ENCODE measurements at regions not wholly inside any gene's neighbourhood (a gene's known extent, or its start where the extent isn't known, plus 50 kb on each side); places are given as distances from the start of the nearest gene placed in this dataset.

DNA sequence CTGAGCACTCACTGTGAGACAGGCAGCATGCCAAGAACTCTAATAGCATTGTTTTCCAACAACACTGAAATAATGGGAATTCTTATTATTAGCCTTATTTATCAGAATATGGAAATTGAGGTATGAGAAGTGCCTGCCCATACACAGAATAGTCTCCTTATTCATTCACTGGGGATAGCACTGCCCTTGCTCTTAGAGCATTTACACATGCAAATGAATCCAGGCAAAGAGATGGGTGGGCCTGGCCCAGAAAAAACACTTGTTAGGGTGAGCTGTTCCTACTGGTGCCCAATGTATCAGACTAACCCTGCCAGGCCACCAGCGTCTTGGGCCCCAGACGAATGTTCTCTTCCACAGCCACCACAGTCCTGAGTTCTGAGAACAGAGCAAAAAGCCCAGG, 112.9 kb downstream of the TUBA3C start:
- no peak overlapping the region for H3K27ac ChIP-seq (ENCODE audit: insufficient read length, low read depth, low read length)
- DNase-seq: no peak
- H3K27me3 ChIP-seq (ENCODE audit: insufficient read depth, low read length): no peaks in the 10 kb centered on the region
- H3K56ac ChIP-seq (ENCODE audit: insufficient read length, low read depth, low read length): no peak overlapping the region
- no peak overlapping the region for H3K14ac ChIP-seq (ENCODE audit: insufficient read depth, low read length)
- H2BK20ac ChIP-seq (ENCODE audit: low read depth, low read length, poor library complexity, severe bottlenecking): no peak overlapping the region
- TF ChIP-seq, protein P1, sequence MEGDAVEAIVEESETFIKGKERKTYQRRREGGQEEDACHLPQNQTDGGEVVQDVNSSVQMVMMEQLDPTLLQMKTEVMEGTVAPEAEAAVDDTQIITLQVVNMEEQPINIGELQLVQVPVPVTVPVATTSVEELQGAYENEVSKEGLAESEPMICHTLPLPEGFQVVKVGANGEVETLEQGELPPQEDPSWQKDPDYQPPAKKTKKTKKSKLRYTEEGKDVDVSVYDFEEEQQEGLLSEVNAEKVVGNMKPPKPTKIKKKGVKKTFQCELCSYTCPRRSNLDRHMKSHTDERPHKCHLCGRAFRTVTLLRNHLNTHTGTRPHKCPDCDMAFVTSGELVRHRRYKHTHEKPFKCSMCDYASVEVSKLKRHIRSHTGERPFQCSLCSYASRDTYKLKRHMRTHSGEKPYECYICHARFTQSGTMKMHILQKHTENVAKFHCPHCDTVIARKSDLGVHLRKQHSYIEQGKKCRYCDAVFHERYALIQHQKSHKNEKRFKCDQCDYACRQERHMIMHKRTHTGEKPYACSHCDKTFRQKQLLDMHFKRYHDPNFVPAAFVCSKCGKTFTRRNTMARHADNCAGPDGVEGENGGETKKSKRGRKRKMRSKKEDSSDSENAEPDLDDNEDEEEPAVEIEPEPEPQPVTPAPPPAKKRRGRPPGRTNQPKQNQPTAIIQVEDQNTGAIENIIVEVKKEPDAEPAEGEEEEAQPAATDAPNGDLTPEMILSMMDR (conservative IDR thresholded peaks at IDR 0.05): no peak
- no peak overlapping the region for H3T11ph ChIP-seq (ENCODE audit: low read length)
- peaks cover 79% of the 10 kb centered on the region for H3K9me3 ChIP-seq (ENCODE audit: control insufficient read depth, low read depth, low read length)
- H3K23ac ChIP-seq (ENCODE audit: insufficient read length, low read depth, low read length): no peak overlapping the region
- no peak overlapping the region for H4K8ac ChIP-seq (replicated peaks; ENCODE audit: insufficient read length, low read depth, low read length)
- no peaks in the 10 kb centered on the region for H3K79me2 ChIP-seq (ENCODE audit: insufficient read depth, low read length)
- H2BK15ac ChIP-seq (ENCODE audit: low read depth, low read length): no peak overlapping the region
- H3K23me2 ChIP-seq (ENCODE audit: insufficient read length, low read depth, low read length, poor library complexity, severe bottlenecking): no peaks in the 10 kb centered on the region
- H3K18ac ChIP-seq (ENCODE audit: insufficient read length, low read depth, low read length): no peak overlapping the region
- no peak overlapping the region for H2BK120ac ChIP-seq (ENCODE audit: low read depth, low read length, poor library complexity, severe bottlenecking)
- H3K4me1 ChIP-seq (ENCODE audit: insufficient read depth, low read length): no peaks in the 10 kb centered on the region
- no peaks in the 10 kb centered on the region for H4K20me1 ChIP-seq (ENCODE audit: control insufficient read depth, insufficient read depth, insufficient read length)
- H3K79me1 ChIP-seq (ENCODE audit: insufficient read depth, low read depth, low read length, poor library complexity, severe bottlenecking): no peaks in the 10 kb centered on the region
- no peak overlapping the region for H2BK12ac ChIP-seq (ENCODE audit: insufficient read length, low read depth, low read length)
- H3K4ac ChIP-seq (ENCODE audit: low read depth, low read length): no peak overlapping the region
- Mint-ChIP-seq H3K36me3 (ENCODE audit: insufficient read depth in 1 of 3, low read depth in 3 of 3) (peaks cover 0 to 21% (median 19%) of the 10 kb centered on the region in 3 experiments; a peak in 6 of 7 replicates), H3K9me3 (peaks cover 71 to 72% of the 10 kb centered on the region in 2 experiments), H3K27me3 (ENCODE audit: low read depth) (peaks cover 3% of the 10 kb centered on the region; the same call in 1 of the 2 replicates), H3K27ac (no peak overlapping the region), H3K4me3 (no peak overlapping the region), H3K4me1 (no peaks in the 10 kb centered on the region)
- no peak overlapping the region for H4K5ac ChIP-seq (ENCODE audit: insufficient read length, low read depth, low read length)
- H2BK5ac ChIP-seq (ENCODE audit: insufficient read length, low read length): no peak overlapping the region
- WGBS (ENCODE audit: extremely low coverage, insufficient read length, low lambda C conversion rate): no CpG with 5 or more reads among the region's 2 CpGs
- no peak overlapping the region for H2AFZ ChIP-seq (ENCODE audit: low read length)
- no peak overlapping the region for H3K4me2 ChIP-seq (ENCODE audit: insufficient read depth, insufficient read length, low read length)
- no peak overlapping the region for H2AK5ac ChIP-seq (ENCODE audit: insufficient read length, low read length)
- no peak overlapping the region for H4K91ac ChIP-seq (ENCODE audit: insufficient read length, low read depth, low read length)
- no peak overlapping the region for H3K9ac ChIP-seq (ENCODE audit: extremely low read depth, insufficient read length, low read length)
